Stomach (tissue), 8 donors: ENCODE measurements at regions not wholly inside any gene's neighbourhood (a gene's known extent, or its start where the extent isn't known, plus 50 kb on each side); places are given as distances from the start of the nearest gene placed in this dataset.
"Not testable (repeated sequence)": the region's sequence is repeated elsewhere in the genome, so short reads cannot be mapped to it uniquely, and the experiment has no call there.

ENCODE experiments used
- DNase-seq, 2 donors: peaks; one replicate each; pipeline versions ENCODE4 v3.0.0 to v3.0.0-alpha.2; 2013 to 2019
- H3K27ac ChIP-seq, 5 donors: fragments of 200-600 bp in 4 of 5; sonication (generic) in 4 of 5; one replicate each; pipeline ENCODE4 v1.5.1; 2013 to 2019; ENCODE audit warnings: mild to moderate bottlenecking in 1 of 5, moderate library complexity in 1 of 5
- H3K27me3 ChIP-seq, 3 donors: fragments of 200-600 bp; sonication (generic); one replicate each; pipeline ENCODE4 v1.5.1; 2017 to 2019; ENCODE audit warnings: mixed run types in 1 of 3
- H3K36me3 ChIP-seq, 4 donors: fragments of 200-600 bp; sonication (generic); 1 replicate in 3 of 4; 2 replicates in 1 of 4; pipeline ENCODE4 v1.5.1; 2016 to 2019
- H3K4me1 ChIP-seq, 4 donors: fragments of 200-600 bp; sonication (generic); one replicate each; pipeline ENCODE4 v1.5.1; 2016 to 2019
- H3K4me3 ChIP-seq, 4 donors: fragments of 200-600 bp; sonication (generic) in 3 of 4; one replicate each; pipeline ENCODE4 v1.5.1; 2016 to 2019; ENCODE audit warnings: mild to moderate bottlenecking in 1 of 4
- H3K9me3 ChIP-seq, 4 donors: fragments of 200-600 bp; sonication (generic); one replicate each; pipeline ENCODE4 v1.5.1; 2016 to 2019
- CTCF ChIP-seq, 7 experiments: fragments of 450-650 bp in 4 of 7; fragments of 200-600 bp in 3 of 7; sonication (generic) in 3 of 7; IDR thresholded peaks; one replicate each; pipeline ENCODE4 v1.5.1; 2016 to 2019; ENCODE audit warnings: antibody characterized with exemption in 7 of 7, control low read depth in 2 of 7, mild to moderate bottlenecking in 1 of 7
- EP300 ChIP-seq: sonication (generic); formaldehyde crosslinking; IDR thresholded peaks from one replicate; pipeline ENCODE4 v1.6.1; 2017; ENCODE audit warnings: antibody characterized with exemption
- POLR2A ChIP-seq, 4 donors: fragments of 450-650 bp; IDR thresholded peaks; one replicate each; pipeline ENCODE4 v1.6.1; 2016; ENCODE audit warnings: antibody characterized with exemption in 4 of 4, control low read depth in 2 of 4, mild to moderate bottlenecking in 1 of 4, moderate library complexity in 1 of 4
- POLR2AphosphoS5 ChIP-seq, 3 donors: sonication (generic); formaldehyde crosslinking; IDR thresholded peaks; one replicate each; pipeline ENCODE4 v1.6.1; 2016; ENCODE audit warnings: antibody characterized with exemption in 3 of 3
- WGBS, 5 donors: extraction: QIAGEN DNeasy Blood & Tissue Kit in 3 of 5; methylation state at CpG; one replicate each; pipeline versions ENCODE4 v1.1.5 to v1.1.7; 2013 to 2018; 5-methylcytosine and 5-hydroxymethylcytosine counted together
- intact Hi-C: fragments of 100-400 bp; cut with DNase I; formaldehyde crosslinking; loops from one replicate; pipeline ENCODE4 v1.15.1; 2023; ENCODE audit warnings: low total_unique reads
- donor health status: healthy with polysubstance abuse.
- donor health status: Bipolar disorder and iron deficiency.
- donor health status: healthy.

DNA sequence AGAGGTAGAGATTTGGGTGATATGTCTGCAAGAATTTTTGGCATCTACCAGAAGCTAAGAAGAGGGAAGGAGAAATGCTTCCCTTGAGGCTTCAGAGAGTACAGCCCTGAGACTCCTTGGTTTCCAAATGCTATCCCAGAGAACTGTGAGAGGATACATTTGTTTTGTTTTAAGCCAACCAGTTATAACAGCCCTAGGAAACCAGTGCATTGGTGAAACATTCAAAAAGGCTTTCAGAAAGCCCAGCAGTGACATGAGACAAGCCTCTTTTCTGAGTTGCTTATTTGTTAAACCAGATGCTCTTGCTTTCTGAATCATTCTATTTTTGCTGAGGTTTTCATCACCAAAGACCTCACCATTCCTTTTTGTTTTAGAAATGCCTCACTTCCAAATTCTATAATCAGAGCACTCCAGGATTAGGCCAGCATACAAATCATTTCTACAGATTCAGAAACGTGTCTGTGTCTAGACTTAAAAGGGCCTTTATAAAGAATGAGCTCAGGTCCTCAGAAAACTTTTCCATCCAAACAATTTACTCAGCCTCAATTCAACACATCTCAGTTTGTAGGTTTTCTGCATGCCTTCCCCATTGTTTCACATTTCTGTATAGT, 1617.8 kb upstream of the FLRT2 start:
- H3K4me3 ChIP-seq, result no peak overlapping the region
- no peak overlapping the region for H3K27ac ChIP-seq
- H3K36me3 ChIP-seq, result no peaks in the 10 kb centered on the region
- no peaks in the 10 kb centered on the region for H3K27me3 ChIP-seq
- DNase-seq, result no peak
- H3K9me3 ChIP-seq, result no peaks in the 10 kb centered on the region
- intact Hi-C loops, result no loop called here
- TF ChIP-seq POLR2A (IDR thresholded peaks at IDR 0.05), result no peak
- no peaks in the 10 kb centered on the region for H3K4me1 ChIP-seq
- WGBS, 5 donors, result 26 to 33% (median 30%) methylated on average over 1 of the region's 1 CpG

GRCh38 chr14:83913476-83913875, 1616.5 kb upstream of the FLRT2 start:
- Histone ChIP-seq H3K4me1 (no peaks in the 10 kb centered on the region), H3K4me3 (no peak overlapping the region), H3K36me3 (no peaks in the 10 kb centered on the region), H3K27ac (no peak overlapping the region), H3K27me3 (no peaks in the 10 kb centered on the region), H3K9me3 (no peaks in the 10 kb centered on the region)
- WGBS, 5 donors, result 40 to 65% (median 56%) methylated on average over 1 of the region's 1 CpG
- TF ChIP-seq POLR2A (IDR thresholded peaks at IDR 0.05), result no peak
- TF ChIP-seq POLR2AphosphoS5 (IDR thresholded peaks at IDR 0.05), result no peak
- TF ChIP-seq EP300, result no peak
- TF ChIP-seq CTCF (IDR thresholded peaks at IDR 0.05), result no peak
- no peak for DNase-seq
- intact Hi-C loops, result no loop called here

DNA sequence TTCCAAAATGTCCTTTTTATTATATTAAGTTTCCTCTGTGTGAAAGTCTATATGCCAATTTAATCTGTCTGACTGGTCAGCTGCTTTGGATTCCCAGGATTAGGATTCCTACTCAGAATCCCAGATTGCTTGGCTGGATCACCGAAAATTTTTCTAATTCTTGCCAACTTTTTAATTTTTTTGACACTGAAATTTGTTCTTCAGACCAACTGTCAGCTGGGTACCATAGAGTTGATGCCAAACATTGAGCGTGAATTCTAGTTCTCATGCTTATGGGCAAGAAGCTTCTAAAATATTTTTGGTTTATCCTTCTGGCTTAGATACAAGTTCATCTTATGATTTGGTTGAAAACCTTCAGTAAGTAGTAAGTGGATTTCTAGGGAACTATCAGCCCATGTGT, 1611.4 kb upstream of the FLRT2 start:
- no peaks in the 10 kb centered on the region for H3K4me1 ChIP-seq
- intact Hi-C loops, result no loop called here
- no peaks in the 10 kb centered on the region for H3K27me3 ChIP-seq
- H3K27ac ChIP-seq, result no peak overlapping the region
- DNase-seq, result no peak
- H3K4me3 ChIP-seq, result no peak overlapping the region
- H3K36me3 ChIP-seq, result no peaks in the 10 kb centered on the region
- 87 to 94% (median 90%) methylated on average over 2 of the region's 2 CpGs for WGBS, 5 donors
- H3K9me3 ChIP-seq, result no peaks in the 10 kb centered on the region
- TF ChIP-seq CTCF (IDR thresholded peaks at IDR 0.05), result no peak
- TF ChIP-seq POLR2A (IDR thresholded peaks at IDR 0.05), result no peak
- TF ChIP-seq EP300, result no peak
- TF ChIP-seq POLR2AphosphoS5 (IDR thresholded peaks at IDR 0.05), result no peak

GRCh38 chr14:83919675-83920074, 1610.3 kb upstream of the FLRT2 start:
- WGBS, 5 donors, result 91 to 96% (median 94%) methylated on average over 13 of the region's 13 CpGs
- DNase-seq, result not testable (repeated sequence)

GRCh38 chr14:83923842-83924241, 1606.1 kb upstream of the FLRT2 start:
- no peaks in the 10 kb centered on the region for H3K4me1 ChIP-seq
- no peak for DNase-seq
- 82 to 96% (median 86%) methylated on average over 4 of the region's 4 CpGs for WGBS, 5 donors
- H3K9me3 ChIP-seq, result no peaks in the 10 kb centered on the region
- no peaks in the 10 kb centered on the region for H3K27me3 ChIP-seq
- intact Hi-C loops, result no loop called here
- no peak for TF ChIP-seq POLR2A (IDR thresholded peaks at IDR 0.05)
- TF ChIP-seq CTCF (IDR thresholded peaks at IDR 0.05), result no peak
- no peak for TF ChIP-seq EP300
- no peak for TF ChIP-seq POLR2AphosphoS5 (IDR thresholded peaks at IDR 0.05)
- H3K27ac ChIP-seq, result no peak overlapping the region
- H3K4me3 ChIP-seq, result no peak overlapping the region
- no peaks in the 10 kb centered on the region for H3K36me3 ChIP-seq

More at GRCh38 chr14:83919675-83920074, 1610.3 kb upstream of the FLRT2 start:
- H3K36me3 ChIP-seq, H3K27ac ChIP-seq, H3K4me1 ChIP-seq, intact Hi-C loops, H3K27me3 ChIP-seq, H3K4me3 ChIP-seq, H3K9me3 ChIP-seq: not testable (repeated sequence)
